HG03378 (cell line): ENCODE measurements at regions not wholly inside any gene's neighbourhood (a gene's known extent, or its start where the extent isn't known, plus 50 kb on each side); places are given as distances from the start of the nearest gene placed in this dataset.
"Not testable (repeated sequence)": the region's sequence is repeated elsewhere in the genome, so short reads cannot be mapped to it uniquely, and the experiment has no call there.

ENCODE experiments used
- ATAC-seq: cut with Tn5 transposase; IDR thresholded peaks from one replicate; pipeline ENCODE4 v1.9.1; 2021; ENCODE audit warnings: mild to moderate bottlenecking, moderate library complexity; ENCODE audit not compliant: unreplicated experiment

- no peak for ATAC-seq
Observed at GRCh38 chr15:87549860-87550259, 706.7 kb downstream of the NTRK3 start.

- no peak for ATAC-seq
Observed at GRCh38 chr15:87549296-87549695, 707.2 kb downstream of the NTRK3 start.

GRCh38 chr15:87548590-87548989 lies 707.9 kb downstream of the NTRK3 start:
- not testable (repeated sequence) for ATAC-seq

- no peak for ATAC-seq
Observed at GRCh38 chr15:87547470-87548181, 708.9 kb downstream of the NTRK3 start.

- ATAC-seq = no peak
Observed at GRCh38 chr15:87538327-87538834, 718.2 kb downstream of the NTRK3 start.

GRCh38 chr15:87537295-87537694 lies 719.2 kb downstream of the NTRK3 start:
- ATAC-seq = no peak

GRCh38 chr15:87533637-87534036 lies 722.9 kb downstream of the NTRK3 start:
- not testable (repeated sequence) for ATAC-seq

GRCh38 chr15:87528873-87529272 lies 727.7 kb downstream of the NTRK3 start:
- no peak for ATAC-seq

GRCh38 chr15:87527875-87528274 lies 728.7 kb downstream of the NTRK3 start:
- no peak for ATAC-seq

GRCh38 chr15:87527416-87527815 lies 729.1 kb downstream of the NTRK3 start:
- no peak for ATAC-seq

GRCh38 chr15:87523516-87523915 lies 733.0 kb downstream of the NTRK3 start:
- ATAC-seq = no peak

- no peak for ATAC-seq
Observed at GRCh38 chr15:87522997-87523396, 733.5 kb downstream of the NTRK3 start.

GRCh38 chr15:87518957-87519356 lies 737.6 kb downstream of the NTRK3 start:
- ATAC-seq = no peak

- ATAC-seq = no peak
Observed at GRCh38 chr15:87508086-87508485, 748.5 kb downstream of the NTRK3 start.

GRCh38 chr15:87502173-87502572 lies 754.4 kb downstream of the NTRK3 start:
- ATAC-seq = no peak

GRCh38 chr15:87500240-87500639 lies 756.3 kb downstream of the NTRK3 start:
- ATAC-seq = no peak

- no peak for ATAC-seq
Observed at GRCh38 chr15:87498560-87498959, 758.0 kb downstream of the NTRK3 start.

GRCh38 chr15:87496795-87497194 lies 759.7 kb downstream of the NTRK3 start:
- no peak for ATAC-seq

GRCh38 chr15:87496109-87496508 lies 760.4 kb downstream of the NTRK3 start:
- no peak for ATAC-seq

GRCh38 chr15:87493803-87494202 lies 762.7 kb downstream of the NTRK3 start:
- no peak for ATAC-seq

- no peak for ATAC-seq
Observed at GRCh38 chr15:87492321-87492720, 764.2 kb downstream of the NTRK3 start.

- no peak for ATAC-seq
Observed at GRCh38 chr15:87490666-87491065, 765.9 kb downstream of the NTRK3 start.
